ENCODE measurements at regions not wholly inside any gene's neighbourhood (a gene's known extent, or its start where the extent isn't known, plus 50 kb on each side); places are given as distances from the start of the nearest gene placed in this dataset.
A peak's percentile ranks its signal among the peaks of the same experiment; 100 is the strongest.

- H3K36me3 ChIP-seq (ENCODE audit: control insufficient read depth, insufficient read depth, low read length): no peaks in the 10 kb centered on the region
- WGBS, 2 experiments: 92 to 94% methylated on average over 3 of the region's 3 CpGs
These were observed 142.5 kb downstream of the LCA5 start for GRCh38 chr6:79394690-79395089.

DNA sequence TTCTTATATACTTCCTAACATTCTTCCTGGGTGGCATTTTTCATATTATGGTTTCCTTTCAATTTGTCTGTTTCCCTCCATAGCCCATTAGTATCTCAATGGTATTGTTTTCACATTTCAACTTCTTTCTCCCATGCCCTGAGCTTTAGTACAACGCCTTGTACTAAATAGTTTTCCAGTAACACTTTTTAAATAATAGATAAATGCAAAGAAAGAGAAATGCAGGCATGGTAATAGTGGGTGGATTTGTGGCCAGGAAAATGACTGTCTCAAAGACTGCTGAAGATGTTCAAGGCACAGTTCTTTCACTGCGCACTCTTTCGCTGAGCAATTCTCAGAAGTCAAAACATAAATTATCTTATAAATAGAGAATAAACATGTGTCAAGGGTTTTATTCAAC, 145.1 kb downstream of the LCA5 start:
- Histone ChIP-seq H3K4me3 (ENCODE audit: insufficient read depth, low read depth, low read length) (no peak overlapping the region), H3K9me3 (ENCODE audit: control insufficient read depth, low read length) (no peaks in the 10 kb centered on the region), H3K27me3 (ENCODE audit: control insufficient read depth, insufficient read depth, low read length, poor library complexity, severe bottlenecking) (no peaks in the 10 kb centered on the region), H3K27ac (ENCODE audit: insufficient read depth, low read depth, low read length, poor library complexity, severe bottlenecking) (no peak overlapping the region), H3K36me3 (ENCODE audit: control insufficient read depth, insufficient read depth, low read length) (no peaks in the 10 kb centered on the region), H3K4me1 (ENCODE audit: control insufficient read depth, insufficient read depth, low read length) (no peaks in the 10 kb centered on the region)
- WGBS, 2 experiments: 100% methylated on average over 1 of the region's 3 CpGs; no CpG with 5 or more reads in 1 of the 2 experiments

More at GRCh38 chr6:79394690-79395089, 142.5 kb downstream of the LCA5 start:
- no peak overlapping the region for H3K27ac ChIP-seq (ENCODE audit: insufficient read depth, low read depth, low read length, poor library complexity, severe bottlenecking)
- H3K4me1 ChIP-seq (ENCODE audit: control insufficient read depth, insufficient read depth, low read length): peaks cover 4% of the 10 kb centered on the region
- no peaks in the 10 kb centered on the region for H3K27me3 ChIP-seq (ENCODE audit: control insufficient read depth, insufficient read depth, low read length, poor library complexity, severe bottlenecking)
- H3K4me3 ChIP-seq (ENCODE audit: insufficient read depth, low read depth, low read length): no peak overlapping the region
- H3K9me3 ChIP-seq (ENCODE audit: control insufficient read depth, low read length): no peaks in the 10 kb centered on the region

DNA sequence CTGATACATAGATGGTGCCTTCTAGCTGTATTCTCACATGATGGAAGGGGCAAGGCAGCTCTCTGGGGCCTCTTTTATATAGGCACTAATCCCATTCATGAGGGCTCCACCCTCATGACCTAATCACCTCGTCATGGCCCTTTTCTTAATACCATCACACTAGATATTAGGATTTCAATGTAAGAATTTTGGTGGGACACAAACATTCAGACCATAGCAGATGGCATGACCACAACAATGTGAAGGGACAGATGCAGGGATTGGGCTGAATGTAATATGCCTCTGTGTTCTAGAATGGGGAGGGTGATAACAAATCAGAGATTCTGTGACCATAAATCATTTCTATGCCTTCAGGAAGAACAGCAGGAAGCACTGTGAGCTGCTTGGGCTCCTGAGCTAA, 145.8 kb downstream of the LCA5 start:
- Histone ChIP-seq H3K36me3 (ENCODE audit: control insufficient read depth, insufficient read depth, low read length) (no peaks in the 10 kb centered on the region), H3K9me3 (ENCODE audit: control insufficient read depth, low read length) (no peaks in the 10 kb centered on the region), H3K4me1 (ENCODE audit: control insufficient read depth, insufficient read depth, low read length) (no peaks in the 10 kb centered on the region), H3K27me3 (ENCODE audit: control insufficient read depth, insufficient read depth, low read length, poor library complexity, severe bottlenecking) (no peaks in the 10 kb centered on the region), H3K27ac (ENCODE audit: insufficient read depth, low read depth, low read length, poor library complexity, severe bottlenecking) (no peak overlapping the region), H3K4me3 (ENCODE audit: insufficient read depth, low read depth, low read length) (no peak overlapping the region)
- 86 to 100% methylated on average over 1 of the region's 1 CpG for WGBS, 2 experiments

GRCh38 chr6:79385893-79386292, 151.3 kb downstream of the LCA5 start:
- 74 to 78% methylated on average over 3 to 4 of the region's 4 CpGs for WGBS, 2 experiments
- no peaks in the 10 kb centered on the region for H3K27me3 ChIP-seq (ENCODE audit: control insufficient read depth, insufficient read depth, low read length, poor library complexity, severe bottlenecking)
- H3K36me3 ChIP-seq (ENCODE audit: control insufficient read depth, insufficient read depth, low read length): no peaks in the 10 kb centered on the region
- no peaks in the 10 kb centered on the region for H3K4me1 ChIP-seq (ENCODE audit: control insufficient read depth, insufficient read depth, low read length)
- no peak overlapping the region for H3K27ac ChIP-seq (ENCODE audit: insufficient read depth, low read depth, low read length, poor library complexity, severe bottlenecking)
- no peaks in the 10 kb centered on the region for H3K9me3 ChIP-seq (ENCODE audit: control insufficient read depth, low read length)
- H3K4me3 ChIP-seq (ENCODE audit: insufficient read depth, low read depth, low read length): no peak overlapping the region

DNA sequence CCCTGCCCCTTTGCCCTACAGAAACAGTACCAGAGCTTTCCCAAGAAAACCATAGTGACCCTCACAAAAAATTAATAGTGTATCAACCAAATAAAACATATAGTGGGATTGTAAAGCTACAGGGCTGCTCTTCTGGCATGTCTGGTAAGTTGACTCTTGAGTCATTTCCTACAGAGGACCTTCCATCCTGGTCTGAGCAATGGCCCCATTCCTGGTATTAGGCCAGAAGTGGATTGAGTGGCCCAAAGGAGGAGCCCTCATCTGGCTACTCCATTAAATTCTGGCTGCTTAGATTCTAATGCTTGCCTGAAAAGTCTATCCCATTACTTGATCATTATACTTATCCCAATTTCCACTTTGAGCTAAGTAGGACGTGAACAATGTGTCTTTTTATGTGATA, 150.9 kb upstream of the HMGN3 start:
- WGBS, 2 experiments: 100% methylated on average over 1 of the region's 1 CpG; no CpG with 5 or more reads in 1 of the 2 experiments
- no peak overlapping the region for H3K27ac ChIP-seq (ENCODE audit: insufficient read depth, low read depth, low read length, poor library complexity, severe bottlenecking)
- no peaks in the 10 kb centered on the region for H3K4me1 ChIP-seq (ENCODE audit: control insufficient read depth, insufficient read depth, low read length)
- H3K36me3 ChIP-seq (ENCODE audit: control insufficient read depth, insufficient read depth, low read length): no peaks in the 10 kb centered on the region
- no peaks in the 10 kb centered on the region for H3K27me3 ChIP-seq (ENCODE audit: control insufficient read depth, insufficient read depth, low read length, poor library complexity, severe bottlenecking)
- no peak overlapping the region for H3K4me3 ChIP-seq (ENCODE audit: insufficient read depth, low read depth, low read length)
- no peaks in the 10 kb centered on the region for H3K9me3 ChIP-seq (ENCODE audit: control insufficient read depth, low read length)

DNA sequence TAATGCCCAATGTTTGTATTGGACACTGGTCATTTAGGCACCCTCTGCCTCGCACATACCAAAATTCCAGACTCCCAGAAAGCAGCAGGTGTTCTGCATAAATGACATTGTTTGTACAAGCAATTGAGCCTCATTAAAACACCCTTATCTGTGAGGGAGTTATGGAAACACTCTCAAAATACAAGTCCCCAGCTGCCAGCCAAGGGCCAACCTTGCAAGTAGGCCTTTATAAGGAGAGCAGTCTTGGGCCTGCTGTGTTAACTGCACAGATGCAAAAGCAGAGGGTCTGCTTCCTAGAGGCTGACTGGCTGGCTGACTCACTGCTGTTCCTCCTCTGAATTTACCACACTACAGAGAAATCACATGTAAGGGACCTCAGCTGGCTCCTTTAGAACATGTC, 150.4 kb upstream of the HMGN3 start:
- H3K9me3 ChIP-seq (ENCODE audit: control insufficient read depth, low read length): no peaks in the 10 kb centered on the region
- H3K27ac ChIP-seq (ENCODE audit: insufficient read depth, low read depth, low read length, poor library complexity, severe bottlenecking): no peak overlapping the region

GRCh38 chr6:79378957-79379356, 144.5 kb upstream of the HMGN3 start:
- Histone ChIP-seq H3K4me3 (ENCODE audit: insufficient read depth, low read depth, low read length) (no peak overlapping the region), H3K9me3 (ENCODE audit: control insufficient read depth, low read length) (no peaks in the 10 kb centered on the region), H3K4me1 (ENCODE audit: control insufficient read depth, insufficient read depth, low read length) (no peaks in the 10 kb centered on the region), H3K36me3 (ENCODE audit: control insufficient read depth, insufficient read depth, low read length) (no peaks in the 10 kb centered on the region), H3K27ac (ENCODE audit: insufficient read depth, low read depth, low read length, poor library complexity, severe bottlenecking) (no peak overlapping the region), H3K27me3 (ENCODE audit: control insufficient read depth, insufficient read depth, low read length, poor library complexity, severe bottlenecking) (no peaks in the 10 kb centered on the region)
- 93 to 94% methylated on average over 4 of the region's 5 CpGs for WGBS, 2 experiments

More for the DNA sequence above, 150.4 kb upstream of the HMGN3 start:
- Histone ChIP-seq H3K4me3 (ENCODE audit: insufficient read depth, low read depth, low read length) (no peak overlapping the region), H3K36me3 (ENCODE audit: control insufficient read depth, insufficient read depth, low read length) (no peaks in the 10 kb centered on the region), H3K4me1 (ENCODE audit: control insufficient read depth, insufficient read depth, low read length) (no peaks in the 10 kb centered on the region), H3K27me3 (ENCODE audit: control insufficient read depth, insufficient read depth, low read length, poor library complexity, severe bottlenecking) (no peaks in the 10 kb centered on the region)
- WGBS, 2 experiments: 89 to 100% methylated on average over 1 of the region's 1 CpG

- WGBS, 2 experiments: 88 to 94% methylated on average over 1 of the region's 1 CpG
- Histone ChIP-seq H3K36me3 (ENCODE audit: control insufficient read depth, insufficient read depth, low read length) (no peaks in the 10 kb centered on the region), H3K9me3 (ENCODE audit: control insufficient read depth, low read length) (no peaks in the 10 kb centered on the region), H3K27me3 (ENCODE audit: control insufficient read depth, insufficient read depth, low read length, poor library complexity, severe bottlenecking) (no peaks in the 10 kb centered on the region), H3K4me3 (ENCODE audit: insufficient read depth, low read depth, low read length) (no peak overlapping the region), H3K4me1 (ENCODE audit: control insufficient read depth, insufficient read depth, low read length) (no peaks in the 10 kb centered on the region), H3K27ac (ENCODE audit: insufficient read depth, low read depth, low read length, poor library complexity, severe bottlenecking) (no peak overlapping the region)
These were observed 143.4 kb upstream of the HMGN3 start for GRCh38 chr6:79377888-79378348.

- Histone ChIP-seq H3K4me1 (ENCODE audit: control insufficient read depth, insufficient read depth, low read length) (no peaks in the 10 kb centered on the region), H3K27ac (ENCODE audit: insufficient read depth, low read depth, low read length, poor library complexity, severe bottlenecking) (peak overlapping the region; percentile 23), H3K36me3 (ENCODE audit: control insufficient read depth, insufficient read depth, low read length) (no peaks in the 10 kb centered on the region), H3K27me3 (ENCODE audit: control insufficient read depth, insufficient read depth, low read length, poor library complexity, severe bottlenecking) (no peaks in the 10 kb centered on the region), H3K9me3 (ENCODE audit: control insufficient read depth, low read length) (no peaks in the 10 kb centered on the region), H3K4me3 (ENCODE audit: insufficient read depth, low read depth, low read length) (no peak overlapping the region)
- WGBS, 2 experiments: 100% methylated on average over 1 of the region's 1 CpG
These were observed 142.6 kb upstream of the HMGN3 start for GRCh38 chr6:79377047-79377446.

- Histone ChIP-seq H3K27ac (ENCODE audit: insufficient read depth, low read depth, low read length, poor library complexity, severe bottlenecking) (no peak overlapping the region), H3K4me3 (ENCODE audit: insufficient read depth, low read depth, low read length) (no peak overlapping the region), H3K4me1 (ENCODE audit: control insufficient read depth, insufficient read depth, low read length) (no peaks in the 10 kb centered on the region), H3K36me3 (ENCODE audit: control insufficient read depth, insufficient read depth, low read length) (no peaks in the 10 kb centered on the region), H3K27me3 (ENCODE audit: control insufficient read depth, insufficient read depth, low read length, poor library complexity, severe bottlenecking) (no peaks in the 10 kb centered on the region), H3K9me3 (ENCODE audit: control insufficient read depth, low read length) (no peaks in the 10 kb centered on the region)
- WGBS, 2 experiments: 93 to 100% methylated on average over 3 of the region's 3 CpGs
These were observed 141.3 kb upstream of the HMGN3 start for GRCh38 chr6:79375635-79376337.

Measured in ectodermal cell (in vitro differentiated cells).